ENCODE measurements at regions not wholly inside any gene's neighbourhood (a gene's known extent, or its start where the extent isn't known, plus 50 kb on each side); places are given as distances from the start of the nearest gene placed in this dataset.

GRCh38 chr7:153002572-153002971 lies 243.0 kb downstream of the ACTR3B start:
- Histone ChIP-seq H3K4me3 (ENCODE audit: low read length) (no peak overlapping the region), H2AFZ (ENCODE audit: low read depth, low read length) (no peak overlapping the region)

GRCh38 chr7:153004341-153004740 lies 244.8 kb downstream of the ACTR3B start:
- Histone ChIP-seq H2AFZ (ENCODE audit: low read depth, low read length) (no peak overlapping the region), H3K27me3 (ENCODE audit: insufficient read depth, low read length) (no peaks in the 10 kb centered on the region), H3K4me3 (ENCODE audit: low read length) (no peak overlapping the region), H3K36me3 (ENCODE audit: insufficient read depth, low read length) (no peaks in the 10 kb centered on the region), H3K9me3 (ENCODE audit: low read length) (no peaks in the 10 kb centered on the region), H3K4me1 (ENCODE audit: insufficient read depth, low read length) (no peaks in the 10 kb centered on the region)

More at GRCh38 chr7:153002572-153002971, 243.0 kb downstream of the ACTR3B start:
- no peaks in the 10 kb centered on the region for H3K27me3 ChIP-seq (ENCODE audit: insufficient read depth, low read length)
- H3K4me1 ChIP-seq (ENCODE audit: insufficient read depth, low read length): peaks cover 5% of the 10 kb centered on the region
- H3K9me3 ChIP-seq (ENCODE audit: low read length): no peaks in the 10 kb centered on the region
- no peaks in the 10 kb centered on the region for H3K36me3 ChIP-seq (ENCODE audit: insufficient read depth, low read length)

GRCh38 chr7:153005750-153006435 lies 246.3 kb downstream of the ACTR3B start:
- Histone ChIP-seq H3K4me1 (ENCODE audit: insufficient read depth, low read length) (no peaks in the 10 kb centered on the region), H2AFZ (ENCODE audit: low read depth, low read length) (no peak overlapping the region), H3K36me3 (ENCODE audit: insufficient read depth, low read length) (no peaks in the 10 kb centered on the region), H3K9me3 (ENCODE audit: low read length) (no peaks in the 10 kb centered on the region), H3K27me3 (ENCODE audit: insufficient read depth, low read length) (no peaks in the 10 kb centered on the region), H3K4me3 (ENCODE audit: low read length) (no peak overlapping the region)

GRCh38 chr7:153006452-153006851 lies 246.9 kb downstream of the ACTR3B start:
- Histone ChIP-seq H3K4me3 (ENCODE audit: low read length) (no peak overlapping the region), H3K4me1 (ENCODE audit: insufficient read depth, low read length) (no peaks in the 10 kb centered on the region), H2AFZ (ENCODE audit: low read depth, low read length) (no peak overlapping the region), H3K9me3 (ENCODE audit: low read length) (no peaks in the 10 kb centered on the region), H3K36me3 (ENCODE audit: insufficient read depth, low read length) (no peaks in the 10 kb centered on the region), H3K27me3 (ENCODE audit: insufficient read depth, low read length) (no peaks in the 10 kb centered on the region)

- Histone ChIP-seq H3K27me3 (ENCODE audit: insufficient read depth, low read length) (no peaks in the 10 kb centered on the region), H3K36me3 (ENCODE audit: insufficient read depth, low read length) (no peaks in the 10 kb centered on the region), H3K4me1 (ENCODE audit: insufficient read depth, low read length) (no peaks in the 10 kb centered on the region), H3K4me3 (ENCODE audit: low read length) (no peak overlapping the region), H3K9me3 (ENCODE audit: low read length) (no peaks in the 10 kb centered on the region), H2AFZ (ENCODE audit: low read depth, low read length) (no peak overlapping the region)
Measured at GRCh38 chr7:153006911-153007310, 247.4 kb downstream of the ACTR3B start.

GRCh38 chr7:153010416-153010815 lies 250.9 kb downstream of the ACTR3B start:
- Histone ChIP-seq H2AFZ (ENCODE audit: low read depth, low read length) (no peak overlapping the region), H3K4me3 (ENCODE audit: low read length) (no peak overlapping the region), H3K27me3 (ENCODE audit: insufficient read depth, low read length) (no peaks in the 10 kb centered on the region), H3K9me3 (ENCODE audit: low read length) (no peaks in the 10 kb centered on the region), H3K36me3 (ENCODE audit: insufficient read depth, low read length) (no peaks in the 10 kb centered on the region), H3K4me1 (ENCODE audit: insufficient read depth, low read length) (no peaks in the 10 kb centered on the region)

GRCh38 chr7:153012203-153012602 lies 252.7 kb downstream of the ACTR3B start:
- H3K4me3 ChIP-seq (ENCODE audit: low read length): no peak overlapping the region
- H3K4me1 ChIP-seq (ENCODE audit: insufficient read depth, low read length): no peaks in the 10 kb centered on the region
- H3K27me3 ChIP-seq (ENCODE audit: insufficient read depth, low read length): no peaks in the 10 kb centered on the region
- no peaks in the 10 kb centered on the region for H3K36me3 ChIP-seq (ENCODE audit: insufficient read depth, low read length)
- H3K9me3 ChIP-seq (ENCODE audit: low read length): no peaks in the 10 kb centered on the region
- no peak overlapping the region for H2AFZ ChIP-seq (ENCODE audit: low read depth, low read length)

GRCh38 chr7:153017223-153017622 lies 257.7 kb downstream of the ACTR3B start:
- no peaks in the 10 kb centered on the region for H3K9me3 ChIP-seq (ENCODE audit: low read length)
- no peaks in the 10 kb centered on the region for H3K4me1 ChIP-seq (ENCODE audit: insufficient read depth, low read length)
- H3K27me3 ChIP-seq (ENCODE audit: insufficient read depth, low read length): no peaks in the 10 kb centered on the region
- no peak overlapping the region for H2AFZ ChIP-seq (ENCODE audit: low read depth, low read length)
- H3K4me3 ChIP-seq (ENCODE audit: low read length): no peak overlapping the region
- no peaks in the 10 kb centered on the region for H3K36me3 ChIP-seq (ENCODE audit: insufficient read depth, low read length)

- no peak overlapping the region for H3K4me3 ChIP-seq (ENCODE audit: low read length)
- H3K4me1 ChIP-seq (ENCODE audit: insufficient read depth, low read length): peaks cover 10% of the 10 kb centered on the region
- no peaks in the 10 kb centered on the region for H3K36me3 ChIP-seq (ENCODE audit: insufficient read depth, low read length)
- no peak overlapping the region for H2AFZ ChIP-seq (ENCODE audit: low read depth, low read length)
- no peaks in the 10 kb centered on the region for H3K9me3 ChIP-seq (ENCODE audit: low read length)
- peaks cover 4% of the 10 kb centered on the region for H3K27me3 ChIP-seq (ENCODE audit: insufficient read depth, low read length)
Measured at GRCh38 chr7:153021542-153021941, 262.0 kb downstream of the ACTR3B start.

GRCh38 chr7:153022475-153023193 lies 263.1 kb downstream of the ACTR3B start:
- Histone ChIP-seq H3K4me1 (ENCODE audit: insufficient read depth, low read length) (peaks cover 10% of the 10 kb centered on the region), H3K4me3 (ENCODE audit: low read length) (no peak overlapping the region), H2AFZ (ENCODE audit: low read depth, low read length) (no peak overlapping the region), H3K36me3 (ENCODE audit: insufficient read depth, low read length) (no peaks in the 10 kb centered on the region), H3K27me3 (ENCODE audit: insufficient read depth, low read length) (peaks cover 4% of the 10 kb centered on the region), H3K9me3 (ENCODE audit: low read length) (no peaks in the 10 kb centered on the region)

- no peaks in the 10 kb centered on the region for H3K36me3 ChIP-seq (ENCODE audit: insufficient read depth, low read length)
- peaks cover 10% of the 10 kb centered on the region for H3K4me1 ChIP-seq (ENCODE audit: insufficient read depth, low read length)
- no peak overlapping the region for H2AFZ ChIP-seq (ENCODE audit: low read depth, low read length)
- no peaks in the 10 kb centered on the region for H3K9me3 ChIP-seq (ENCODE audit: low read length)
- H3K27me3 ChIP-seq (ENCODE audit: insufficient read depth, low read length): peaks cover 4% of the 10 kb centered on the region
- no peak overlapping the region for H3K4me3 ChIP-seq (ENCODE audit: low read length)
Measured at GRCh38 chr7:153023194-153023592, 263.6 kb downstream of the ACTR3B start.

GRCh38 chr7:153027210-153027609 lies 267.7 kb downstream of the ACTR3B start:
- H3K9me3 ChIP-seq (ENCODE audit: low read length): no peaks in the 10 kb centered on the region
- H3K4me3 ChIP-seq (ENCODE audit: low read length): no peak overlapping the region
- no peak overlapping the region for H2AFZ ChIP-seq (ENCODE audit: low read depth, low read length)
- H3K27me3 ChIP-seq (ENCODE audit: insufficient read depth, low read length): peaks cover 4% of the 10 kb centered on the region
- H3K4me1 ChIP-seq (ENCODE audit: insufficient read depth, low read length): peaks cover 10% of the 10 kb centered on the region
- H3K36me3 ChIP-seq (ENCODE audit: insufficient read depth, low read length): no peaks in the 10 kb centered on the region

GRCh38 chr7:153027904-153028303 lies 268.4 kb downstream of the ACTR3B start:
- H2AFZ ChIP-seq (ENCODE audit: low read depth, low read length): no peak overlapping the region
- peaks cover 4% of the 10 kb centered on the region for H3K27me3 ChIP-seq (ENCODE audit: insufficient read depth, low read length)
- H3K9me3 ChIP-seq (ENCODE audit: low read length): no peaks in the 10 kb centered on the region
- peaks cover 5% of the 10 kb centered on the region for H3K4me1 ChIP-seq (ENCODE audit: insufficient read depth, low read length)
- no peak overlapping the region for H3K4me3 ChIP-seq (ENCODE audit: low read length)
- no peaks in the 10 kb centered on the region for H3K36me3 ChIP-seq (ENCODE audit: insufficient read depth, low read length)

Data from neuron (in vitro differentiated cells).